ENCODE measurements at regions not wholly inside any gene's neighbourhood (a gene's known extent, or its start where the extent isn't known, plus 50 kb on each side); places are given as distances from the start of the nearest gene placed in this dataset.
"Not testable (repeated sequence)": the region's sequence is repeated elsewhere in the genome, so short reads cannot be mapped to it uniquely, and the experiment has no call there.

- DNase-seq: no peak
Measured at GRCh38 chr2:116776556-116776955, 1037.9 kb upstream of the DDX18 start.

DNA sequence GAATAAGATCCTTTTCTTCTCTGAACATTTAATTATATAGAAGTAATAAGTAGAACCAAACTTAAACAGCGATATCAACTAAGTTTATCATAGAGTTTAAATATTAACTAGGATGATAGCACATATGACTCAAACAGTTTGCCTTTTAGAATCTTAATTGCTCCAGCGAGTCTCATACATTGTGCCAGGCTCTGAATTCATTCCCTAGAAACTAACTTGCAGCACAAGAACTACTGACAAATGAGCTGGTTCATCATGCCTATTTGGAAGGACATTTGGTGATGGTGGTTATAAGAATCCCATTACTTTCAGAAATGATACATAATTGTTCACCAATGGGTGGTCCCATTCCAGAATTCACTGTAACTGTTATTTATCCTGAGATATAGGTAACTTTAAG is 1026.6 kb upstream of the DDX18 start:
- DNase-seq: no peak

DNA sequence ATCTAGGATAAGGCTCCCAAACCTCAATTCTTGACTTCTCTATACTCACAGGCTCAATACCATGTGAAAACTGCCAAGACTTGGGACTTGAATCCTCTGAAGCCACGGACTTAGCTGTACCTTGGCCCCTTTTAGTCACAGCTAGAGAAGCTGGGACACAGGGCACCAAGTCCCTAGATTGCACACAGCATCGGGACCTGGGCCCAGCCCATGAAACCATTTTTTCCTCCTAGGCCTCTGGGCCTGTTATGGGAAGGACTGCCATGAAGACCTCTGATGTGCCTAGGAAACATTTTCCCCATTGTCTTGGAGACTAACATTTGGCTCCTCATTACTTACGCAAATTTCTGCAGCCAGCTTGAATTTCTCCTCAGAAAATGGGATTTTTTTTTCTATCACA is 1011.8 kb upstream of the DDX18 start:
- DNase-seq: no peak

- no peak for DNase-seq
Measured at GRCh38 chr2:116804901-116805300, 1009.6 kb upstream of the DDX18 start.

- not testable (repeated sequence) for DNase-seq
Measured at GRCh38 chr2:116806505-116806904, 1008.0 kb upstream of the DDX18 start.

DNA sequence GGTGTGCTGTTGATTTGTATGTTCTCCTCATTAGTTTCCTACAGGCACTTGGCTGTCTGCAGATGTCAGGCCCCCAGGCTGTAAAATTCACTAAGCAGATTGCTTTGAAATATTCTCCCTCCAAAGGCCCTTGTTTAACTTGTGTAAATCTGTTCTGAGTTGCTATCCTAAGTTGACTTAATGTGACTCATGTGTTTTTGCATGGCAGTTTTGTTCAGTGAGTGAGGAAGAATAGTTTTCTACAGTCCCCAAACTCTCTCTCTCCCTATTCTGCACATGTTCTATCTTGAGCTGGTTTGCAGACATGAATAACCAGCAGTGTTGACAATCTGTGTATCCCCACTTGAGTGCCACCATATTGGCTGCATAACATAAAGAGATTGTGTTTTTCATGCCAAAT is 1005.4 kb upstream of the DDX18 start:
- DNase-seq: no peak

DNA sequence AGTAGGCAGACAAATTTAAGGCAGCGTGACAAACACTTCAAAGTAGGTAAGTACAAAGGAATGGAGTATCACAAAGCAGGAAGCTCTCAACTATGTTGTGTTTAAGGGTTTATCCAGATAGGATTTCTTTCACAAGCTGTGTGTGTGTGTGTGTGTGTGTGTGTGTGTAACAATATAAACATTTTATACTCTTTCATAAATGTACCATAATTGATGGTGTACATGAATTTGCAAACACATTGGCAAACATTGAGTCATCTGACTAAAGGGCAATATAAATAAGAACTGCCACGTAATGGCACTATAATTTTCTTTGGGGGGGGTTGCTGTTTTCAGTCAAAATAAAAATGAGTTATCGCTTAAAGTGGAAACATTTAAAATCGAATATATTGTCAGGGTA is 1004.4 kb upstream of the DDX18 start:
- DNase-seq: no peak

- no peak for DNase-seq
Measured at GRCh38 chr2:116810645-116811044, 1003.8 kb upstream of the DDX18 start.

GRCh38 chr2:116819355-116819754 is 995.1 kb upstream of the DDX18 start:
- no peak for DNase-seq

DNA sequence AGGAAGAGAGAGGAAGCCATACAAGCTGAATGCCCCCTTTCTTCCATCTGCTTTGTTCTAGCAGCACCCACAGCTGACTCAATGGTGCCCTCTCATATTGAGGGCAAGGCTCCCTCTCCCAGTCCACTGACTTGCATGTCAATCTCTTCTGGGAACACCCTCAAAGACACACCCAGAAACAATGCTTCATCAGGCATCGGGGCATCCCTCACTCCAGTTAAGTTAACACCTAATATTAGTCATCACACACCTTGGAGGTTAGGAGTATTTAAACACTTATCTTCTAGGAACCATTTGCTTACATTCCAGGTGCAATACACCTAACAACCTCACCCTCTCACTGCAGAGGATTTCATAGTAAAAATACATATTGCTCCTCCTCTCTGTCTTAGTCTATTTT is 993.5 kb upstream of the DDX18 start:
- DNase-seq: no peak

DNA sequence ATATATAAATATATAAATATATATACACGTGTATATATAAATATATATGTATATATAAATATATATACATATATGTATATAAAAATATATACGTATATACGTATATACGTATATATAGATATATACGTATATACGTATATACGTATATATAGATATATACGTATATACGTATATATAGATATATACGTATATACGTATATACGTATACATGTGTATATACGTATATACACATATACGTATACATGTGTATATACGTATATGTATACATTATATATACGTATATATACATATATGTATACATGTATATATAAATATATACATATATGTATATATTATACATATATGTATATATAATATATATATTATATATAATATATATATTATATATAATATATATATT is 984.9 kb upstream of the DDX18 start:
- DNase-seq: not testable (repeated sequence)

GRCh38 chr2:116832148-116832547 is 982.3 kb upstream of the DDX18 start:
- DNase-seq: no peak

DNA sequence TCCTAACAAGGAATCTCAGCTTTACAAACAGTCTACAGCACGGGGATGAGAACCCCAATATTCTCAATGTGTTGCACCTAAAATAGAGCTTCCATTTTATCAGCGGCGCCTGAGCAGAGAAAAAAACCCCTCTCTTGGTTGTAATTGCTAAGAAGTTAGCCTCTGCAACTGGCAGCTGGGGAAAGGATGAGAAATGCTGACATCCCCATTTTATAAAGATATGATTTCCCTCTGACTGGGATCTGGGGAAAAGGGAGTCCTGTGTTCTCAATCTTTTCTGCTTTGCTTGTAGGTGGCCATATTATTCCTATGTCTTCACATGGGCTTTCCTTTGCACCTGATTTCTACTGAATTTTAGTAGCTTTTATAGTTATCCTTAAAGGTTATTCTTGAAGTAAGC is 981.4 kb upstream of the DDX18 start:
- no peak for DNase-seq

- no peak for DNase-seq
Measured at GRCh38 chr2:116842164-116842563, 972.3 kb upstream of the DDX18 start.

GRCh38 chr2:116859708-116860107 is 954.8 kb upstream of the DDX18 start:
- DNase-seq: no peak

- no peak for DNase-seq
Measured at GRCh38 chr2:116874021-116874420, 940.5 kb upstream of the DDX18 start.

DNA sequence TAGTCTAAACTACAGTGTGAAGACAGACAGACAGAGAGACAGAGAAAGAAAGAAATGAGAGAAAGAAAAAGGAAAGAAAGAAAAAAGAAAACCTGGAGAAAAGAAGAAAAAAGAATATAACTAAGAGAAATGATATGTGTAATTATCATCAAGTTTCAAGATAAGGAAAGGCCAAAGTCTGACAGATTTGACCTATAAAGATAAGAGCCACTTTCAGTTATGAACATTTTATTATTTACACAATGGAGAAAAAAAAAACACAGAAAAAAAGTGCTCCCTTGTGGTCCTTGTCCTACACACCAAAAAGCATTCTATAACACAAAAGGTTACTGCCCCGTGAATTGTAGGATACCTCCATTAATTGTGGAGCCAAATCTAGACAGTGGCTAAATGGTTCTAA is 937.2 kb upstream of the DDX18 start:
- DNase-seq: no peak

DNA sequence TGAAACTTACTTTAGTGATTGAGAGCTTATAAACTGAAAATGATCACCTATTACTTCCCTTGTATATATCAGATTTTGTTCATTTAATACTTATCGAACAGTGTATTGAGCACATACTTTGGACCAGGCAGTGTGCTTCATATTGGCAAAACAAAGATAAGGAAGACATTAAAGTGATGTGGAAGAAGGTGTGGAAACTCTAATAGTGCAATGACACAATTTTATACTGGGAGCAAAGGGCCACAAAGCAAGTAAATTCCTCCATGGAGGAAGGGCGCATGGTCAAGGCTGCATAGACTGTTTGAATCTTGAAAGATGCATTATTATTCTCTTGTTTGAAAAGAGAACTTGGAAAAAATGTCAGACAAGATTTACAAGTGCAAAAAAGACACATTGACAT is 936.5 kb upstream of the DDX18 start:
- no peak for DNase-seq

- DNase-seq: no peak
Measured at GRCh38 chr2:116879650-116880160, 934.8 kb upstream of the DDX18 start.

- DNase-seq: no peak
Measured at GRCh38 chr2:116891191-116891590, 923.3 kb upstream of the DDX18 start.

DNA sequence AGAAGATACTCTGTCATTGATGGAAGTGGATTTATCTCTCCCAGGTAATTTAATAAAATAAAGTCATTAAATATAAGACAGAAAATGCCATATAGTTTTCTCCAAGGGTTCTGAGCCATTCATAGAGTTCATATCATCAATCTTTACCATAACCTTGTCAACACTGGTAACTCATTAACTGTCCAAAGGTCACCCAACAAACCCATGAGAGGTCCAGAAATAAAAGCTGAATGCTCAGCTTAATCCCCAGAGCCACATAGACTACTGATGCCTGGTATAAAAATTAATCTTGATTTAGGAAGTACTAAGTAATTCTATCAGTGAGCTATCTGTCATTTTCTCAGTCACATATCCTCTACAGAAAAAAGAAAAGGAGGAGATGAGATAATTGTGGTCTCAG is 903.0 kb upstream of the DDX18 start:
- no peak for DNase-seq

- DNase-seq: no peak
Measured at GRCh38 chr2:116915673-116916072, 898.8 kb upstream of the DDX18 start.

GRCh38 chr2:116917196-116917595 is 897.3 kb upstream of the DDX18 start:
- DNase-seq: no peak

GRCh38 chr2:116918574-116918973 is 895.9 kb upstream of the DDX18 start:
- DNase-seq: no peak

GRCh38 chr2:116922414-116922813 is 892.1 kb upstream of the DDX18 start:
- DNase-seq: no peak

GRCh38 chr2:116924509-116924908 is 890.0 kb upstream of the DDX18 start:
- DNase-seq: no peak
